ENCODE measurements at regions not wholly inside any gene's neighbourhood (a gene's known extent, or its start where the extent isn't known, plus 50 kb on each side); places are given as distances from the start of the nearest gene placed in this dataset.

GRCh38 chr12:69045430-69045829 lies 112.5 kb upstream of the CPM start:
- Histone ChIP-seq H2BK20ac (ENCODE audit: low read depth, low read length, poor library complexity, severe bottlenecking) (no peak overlapping the region), H3K9me3 (ENCODE audit: control insufficient read depth, low read depth, low read length) (no peaks in the 10 kb centered on the region), H3K14ac (ENCODE audit: insufficient read depth, low read length) (no peak overlapping the region), H4K5ac (ENCODE audit: insufficient read length, low read depth, low read length) (no peak overlapping the region), H3K27me3 (ENCODE audit: insufficient read depth, low read length) (no peaks in the 10 kb centered on the region), H3K79me1 (ENCODE audit: insufficient read depth, low read depth, low read length, poor library complexity, severe bottlenecking) (no peaks in the 10 kb centered on the region), H2BK120ac (ENCODE audit: low read depth, low read length, poor library complexity, severe bottlenecking) (no peak overlapping the region), H3K4me1 (ENCODE audit: insufficient read depth, low read length) (peaks cover 2% of the 10 kb centered on the region; the same call in 1 of the 2 replicates), H3K9ac (ENCODE audit: extremely low read depth, insufficient read length, low read length) (no peak overlapping the region), H2AK5ac (ENCODE audit: insufficient read length, low read length) (no peak overlapping the region), H3K4me2 (ENCODE audit: insufficient read depth, insufficient read length, low read length) (no peak overlapping the region), H3K4ac (ENCODE audit: low read depth, low read length) (no peak overlapping the region), H3T11ph (ENCODE audit: low read length) (no peak overlapping the region), H3K18ac (ENCODE audit: insufficient read length, low read depth, low read length) (no peak overlapping the region), H2BK5ac (ENCODE audit: insufficient read length, low read length) (no peak overlapping the region), H3K23me2 (ENCODE audit: insufficient read length, low read depth, low read length, poor library complexity, severe bottlenecking) (no peaks in the 10 kb centered on the region), H3K27ac (ENCODE audit: insufficient read length, low read depth, low read length) (no peak overlapping the region), H3K23ac (ENCODE audit: insufficient read length, low read depth, low read length) (no peak overlapping the region), H3K79me2 (ENCODE audit: insufficient read depth, low read length) (no peaks in the 10 kb centered on the region), H4K91ac (ENCODE audit: insufficient read length, low read depth, low read length) (no peak overlapping the region), H4K20me1 (ENCODE audit: control insufficient read depth, insufficient read depth, insufficient read length) (no peaks in the 10 kb centered on the region), H4K8ac (replicated peaks; ENCODE audit: insufficient read length, low read depth, low read length) (no peak overlapping the region), H2AFZ (ENCODE audit: low read length) (no peak overlapping the region), H2BK12ac (ENCODE audit: insufficient read length, low read depth, low read length) (no peak overlapping the region), H2BK15ac (ENCODE audit: low read depth, low read length) (no peak overlapping the region), H3K56ac (ENCODE audit: insufficient read length, low read depth, low read length) (no peak overlapping the region)
- no CpG with 5 or more reads among the region's 6 CpGs for WGBS (ENCODE audit: extremely low coverage, insufficient read length, low lambda C conversion rate)
- Mint-ChIP-seq H3K4me3 (no peak overlapping the region), H3K36me3 (ENCODE audit: insufficient read depth in 1 of 3, low read depth in 3 of 3) (no peaks in the 10 kb centered on the region; a peak in 1 of 7 replicates), H3K27ac (no peak overlapping the region), H3K27me3 (ENCODE audit: low read depth) (no peaks in the 10 kb centered on the region; the same call in 1 of the 2 replicates), H3K9me3 (no peaks in the 10 kb centered on the region), H3K4me1 (peaks cover 22 to 29% of the 10 kb centered on the region in 2 experiments)
- no peak for DNase-seq
- TF ChIP-seq, protein P1, sequence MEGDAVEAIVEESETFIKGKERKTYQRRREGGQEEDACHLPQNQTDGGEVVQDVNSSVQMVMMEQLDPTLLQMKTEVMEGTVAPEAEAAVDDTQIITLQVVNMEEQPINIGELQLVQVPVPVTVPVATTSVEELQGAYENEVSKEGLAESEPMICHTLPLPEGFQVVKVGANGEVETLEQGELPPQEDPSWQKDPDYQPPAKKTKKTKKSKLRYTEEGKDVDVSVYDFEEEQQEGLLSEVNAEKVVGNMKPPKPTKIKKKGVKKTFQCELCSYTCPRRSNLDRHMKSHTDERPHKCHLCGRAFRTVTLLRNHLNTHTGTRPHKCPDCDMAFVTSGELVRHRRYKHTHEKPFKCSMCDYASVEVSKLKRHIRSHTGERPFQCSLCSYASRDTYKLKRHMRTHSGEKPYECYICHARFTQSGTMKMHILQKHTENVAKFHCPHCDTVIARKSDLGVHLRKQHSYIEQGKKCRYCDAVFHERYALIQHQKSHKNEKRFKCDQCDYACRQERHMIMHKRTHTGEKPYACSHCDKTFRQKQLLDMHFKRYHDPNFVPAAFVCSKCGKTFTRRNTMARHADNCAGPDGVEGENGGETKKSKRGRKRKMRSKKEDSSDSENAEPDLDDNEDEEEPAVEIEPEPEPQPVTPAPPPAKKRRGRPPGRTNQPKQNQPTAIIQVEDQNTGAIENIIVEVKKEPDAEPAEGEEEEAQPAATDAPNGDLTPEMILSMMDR (conservative IDR thresholded peaks at IDR 0.05), result no peak
